LNCaP clone FGC (cell line): ENCODE measurements at regions not wholly inside any gene's neighbourhood (a gene's known extent, or its start where the extent isn't known, plus 50 kb on each side); places are given as distances from the start of the nearest gene placed in this dataset.

Source experiments
- DNase-seq: peaks from one replicate; pipeline ENCODE4 v3.0.0-alpha.2; 2011; ENCODE audit warnings: low read depth
- H3K4me3 ChIP-seq: 2 replicates; pipeline ENCODE4 v1.5.1; 2011; ENCODE audit warnings: mild to moderate bottlenecking, low read depth, low read length, control low read depth
- TF ChIP-seq, protein P1 (sequence below): IDR thresholded peaks from 2 replicates; pipeline ENCODE4 v1.5.1; 2012; ENCODE audit warnings: mild to moderate bottlenecking; ENCODE audit not compliant: control insufficient read depth, insufficient read depth; ENCODE audit errors: extremely low read depth

DNA sequence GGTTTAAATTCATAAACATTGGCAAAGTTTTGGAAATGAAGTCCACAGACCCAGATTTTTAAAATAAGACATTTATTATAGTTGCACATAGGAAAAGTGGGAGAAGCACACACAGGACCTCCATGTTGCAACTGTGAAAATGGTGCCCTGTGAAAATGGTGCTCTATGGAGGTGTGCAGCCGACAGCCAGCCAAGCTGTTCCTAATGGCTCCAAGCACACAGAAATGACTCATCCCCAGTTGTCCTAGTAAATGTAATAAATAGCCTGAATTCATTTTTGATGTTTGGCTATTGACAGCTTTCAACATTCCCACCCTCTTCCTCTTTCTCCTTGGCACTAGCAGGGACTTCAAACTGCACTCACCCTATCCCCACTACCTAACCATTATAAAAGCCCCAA lies 590.9 kb downstream of the CAAP1 start:
- DNase-seq, result no peak
- H3K4me3 ChIP-seq, result no peak overlapping the region
- TF ChIP-seq, protein P1, sequence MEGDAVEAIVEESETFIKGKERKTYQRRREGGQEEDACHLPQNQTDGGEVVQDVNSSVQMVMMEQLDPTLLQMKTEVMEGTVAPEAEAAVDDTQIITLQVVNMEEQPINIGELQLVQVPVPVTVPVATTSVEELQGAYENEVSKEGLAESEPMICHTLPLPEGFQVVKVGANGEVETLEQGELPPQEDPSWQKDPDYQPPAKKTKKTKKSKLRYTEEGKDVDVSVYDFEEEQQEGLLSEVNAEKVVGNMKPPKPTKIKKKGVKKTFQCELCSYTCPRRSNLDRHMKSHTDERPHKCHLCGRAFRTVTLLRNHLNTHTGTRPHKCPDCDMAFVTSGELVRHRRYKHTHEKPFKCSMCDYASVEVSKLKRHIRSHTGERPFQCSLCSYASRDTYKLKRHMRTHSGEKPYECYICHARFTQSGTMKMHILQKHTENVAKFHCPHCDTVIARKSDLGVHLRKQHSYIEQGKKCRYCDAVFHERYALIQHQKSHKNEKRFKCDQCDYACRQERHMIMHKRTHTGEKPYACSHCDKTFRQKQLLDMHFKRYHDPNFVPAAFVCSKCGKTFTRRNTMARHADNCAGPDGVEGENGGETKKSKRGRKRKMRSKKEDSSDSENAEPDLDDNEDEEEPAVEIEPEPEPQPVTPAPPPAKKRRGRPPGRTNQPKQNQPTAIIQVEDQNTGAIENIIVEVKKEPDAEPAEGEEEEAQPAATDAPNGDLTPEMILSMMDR, result no peak

DNA sequence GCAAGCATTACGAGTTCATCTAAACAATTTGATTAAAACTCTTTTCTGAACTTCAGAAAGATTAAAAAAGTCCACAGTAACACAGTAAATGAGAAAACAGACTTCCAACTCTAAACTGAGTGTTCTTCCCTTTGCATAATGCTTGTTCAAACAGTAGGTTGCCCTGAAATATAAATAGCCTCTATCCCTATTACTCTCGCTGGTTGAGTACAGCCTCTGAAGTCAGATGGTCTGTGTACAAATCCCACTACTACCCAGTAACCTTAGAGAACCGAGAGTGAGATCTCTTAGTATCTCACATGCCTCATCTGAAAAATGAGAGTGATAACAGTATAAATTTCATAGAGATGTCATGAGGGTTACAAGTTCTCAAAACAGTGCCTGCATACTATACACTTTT lies 591.6 kb downstream of the CAAP1 start:
- TF ChIP-seq, protein P1, result no peak
- DNase-seq, result no peak
- no peak overlapping the region for H3K4me3 ChIP-seq

DNA sequence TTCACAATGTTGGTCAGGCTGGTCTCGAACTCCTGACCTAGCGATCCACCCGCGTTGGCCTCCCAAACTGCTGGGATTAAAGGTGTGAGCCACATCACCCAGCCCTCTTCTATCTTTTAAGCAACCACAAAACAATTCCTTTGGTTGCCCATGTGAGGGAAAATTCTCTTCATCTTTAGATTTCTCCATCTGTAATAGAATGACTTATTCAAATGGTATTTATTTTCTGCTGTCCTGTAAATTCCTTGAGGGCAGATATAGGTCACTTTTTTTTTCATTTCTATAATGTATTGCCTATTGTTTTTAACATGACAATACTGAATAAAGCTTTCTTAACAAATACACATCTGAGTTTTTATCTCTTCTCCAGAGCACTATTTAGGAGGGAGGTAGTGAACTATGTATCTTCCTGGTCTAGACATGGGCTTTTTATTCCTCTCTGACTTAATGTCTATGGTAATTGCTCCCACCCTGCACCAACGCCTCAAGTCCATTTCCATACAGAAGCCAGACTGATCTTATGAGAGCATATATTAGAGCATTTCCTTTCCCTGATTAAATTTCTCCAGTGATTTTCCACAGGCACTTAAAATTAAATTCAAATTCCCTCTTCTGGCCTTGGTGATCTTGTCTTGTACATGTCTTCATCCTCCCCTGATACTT lies 595.6 kb downstream of the CAAP1 start:
- DNase-seq, result no peak
- TF ChIP-seq, protein P1, result no peak

DNA sequence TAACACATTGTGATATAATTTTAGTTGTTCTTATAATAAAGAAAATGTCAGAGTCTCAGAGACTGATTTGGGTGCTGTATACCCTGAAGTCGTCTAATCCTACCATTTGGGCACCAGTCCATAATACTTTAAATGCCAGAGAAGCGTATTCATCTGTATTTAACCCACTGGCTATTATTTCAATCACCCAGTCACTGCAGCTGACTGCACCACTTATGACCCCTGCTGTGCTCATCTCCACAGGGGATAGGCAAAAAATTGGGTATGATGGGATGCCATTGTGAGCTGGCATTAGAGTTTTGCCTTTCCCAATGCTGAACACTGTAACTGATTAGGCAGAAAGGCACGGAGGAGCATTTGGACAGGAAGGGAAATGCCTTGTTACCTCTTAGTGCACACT lies 599.7 kb downstream of the CAAP1 start:
- no peak overlapping the region for H3K4me3 ChIP-seq
- no peak for DNase-seq
- TF ChIP-seq, protein P1, result no peak

More for the DNA sequence above, 595.6 kb downstream of the CAAP1 start:
- H3K4me3 ChIP-seq, result no peak overlapping the region

DNA sequence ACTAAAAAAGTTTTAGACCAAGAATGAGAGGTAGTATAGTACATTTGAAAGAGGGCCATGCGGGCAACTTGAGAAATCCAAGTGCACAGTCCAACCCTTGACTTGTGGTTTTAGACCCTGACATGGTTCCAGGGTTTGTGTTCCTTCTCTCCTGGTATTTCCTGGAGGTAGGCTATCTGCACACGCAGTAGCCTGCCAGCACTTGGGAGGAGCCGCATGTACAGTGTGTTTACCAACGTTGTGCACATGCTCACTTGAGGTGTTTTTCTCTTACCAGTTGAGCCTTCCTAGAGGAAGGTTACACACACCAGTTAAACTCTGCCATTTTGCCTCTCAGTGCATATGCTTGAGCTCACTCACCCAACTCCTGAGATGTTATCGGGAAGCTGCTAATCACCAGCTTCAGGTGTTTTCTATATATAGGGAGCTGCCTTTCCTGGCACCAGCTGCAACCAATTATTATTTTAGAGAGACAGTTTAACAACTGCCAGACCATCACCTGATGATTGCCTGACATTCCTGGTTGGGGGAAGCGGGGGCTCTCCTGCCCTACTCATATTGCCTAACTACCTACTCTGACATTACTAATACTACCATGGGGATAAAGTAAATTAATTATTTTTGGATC lies 593.4 kb upstream of the TUSC1 start:
- H3K4me3 ChIP-seq, result no peak overlapping the region
- TF ChIP-seq, protein P1, result no peak
- DNase-seq, result peak; percentile 3

DNA sequence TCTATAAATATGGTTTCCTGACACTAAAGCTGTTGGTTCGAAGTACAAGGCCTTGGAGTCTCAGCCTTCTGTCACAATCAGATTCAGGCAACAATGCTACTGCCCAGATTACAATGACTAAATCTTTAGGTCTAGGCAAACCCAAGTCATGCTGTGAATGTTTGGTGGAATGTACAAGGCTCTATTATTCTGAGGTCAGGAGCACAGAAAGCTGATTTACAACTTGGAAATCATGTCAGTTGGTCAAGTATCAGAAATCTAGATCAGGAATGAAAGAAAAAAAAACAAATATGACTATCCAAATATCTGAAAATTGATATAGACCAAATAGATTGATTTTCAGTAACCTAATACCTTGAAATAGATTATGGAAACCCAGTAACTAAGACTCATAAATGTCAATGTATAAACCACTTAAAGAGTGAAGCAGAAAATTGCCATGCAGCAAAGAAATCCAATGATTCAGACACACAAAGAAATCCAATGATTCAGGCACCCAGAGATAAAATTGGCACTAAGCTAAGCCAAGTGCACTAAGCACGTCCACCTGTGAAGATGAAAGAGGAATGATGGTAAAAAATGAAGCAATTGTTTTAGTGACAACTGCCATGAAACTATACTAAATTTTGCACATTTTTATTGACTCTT lies 588.0 kb upstream of the TUSC1 start:
- H3K4me3 ChIP-seq, result no peak overlapping the region
- TF ChIP-seq, protein P1, result no peak
- DNase-seq, result no peak
